Left lung (tissue), 4 donors: ENCODE measurements at regions not wholly inside any gene's neighbourhood (a gene's known extent, or its start where the extent isn't known, plus 50 kb on each side); places are given as distances from the start of the nearest gene placed in this dataset.

ENCODE experiments used
- ATAC-seq: fragments of 200-7000 bp; cut with Tn5 transposase; one replicate; pipeline ENCODE4 v1.9.1; 2020; ENCODE audit warnings: moderate library complexity
- DNase-seq, 4 donors: peaks; one replicate each; pipeline ENCODE4 v3.0.0-alpha.2; 2013 to 2020
- H3K27ac ChIP-seq, 2 donors: fragments of 200-600 bp; sonication (generic) in 1 of 2; one replicate each; pipeline versions ENCODE4 v1.5.0 to v1.8.0; 2020 to 2021
- H3K27me3 ChIP-seq, 2 donors: fragments of 200-600 bp; sonication (generic) in 1 of 2; one replicate each; pipeline versions ENCODE4 v1.5.0 to v1.8.0; 2020 to 2021
- H3K36me3 ChIP-seq, 2 donors: fragments of 200-600 bp; sonication (generic) in 1 of 2; one replicate each; pipeline versions ENCODE4 v1.5.0 to v1.8.0; 2020 to 2021
- H3K4me1 ChIP-seq, 2 donors: fragments of 200-600 bp; one replicate each; pipeline ENCODE4 v1.8.0; 2021
- H3K4me3 ChIP-seq, 2 donors: fragments of 200-600 bp; sonication (generic) in 1 of 2; one replicate each; pipeline versions ENCODE4 v1.5.0 to v1.8.0; 2020 to 2021; ENCODE audit warnings: mild to moderate bottlenecking in 1 of 2
- H3K9me3 ChIP-seq, 2 donors: fragments of 200-600 bp; sonication (generic) in 1 of 2; one replicate each; pipeline versions ENCODE4 v1.5.0 to v1.8.0; 2020 to 2021
- intact Hi-C, 2 donors: fragments of 100-400 bp; cut with DNase I; formaldehyde crosslinking; loops; one replicate each; pipeline versions ENCODE4 v1.11.2 to v1.14.2; 2022
- TF ChIP-seq, protein P1 (sequence below), 2 donors: fragments of 200-600 bp; sonication (generic) in 1 of 2; IDR thresholded peaks; one replicate each; pipeline versions ENCODE4 v1.5.0 to v1.8.0; 2021; ENCODE audit warnings: antibody characterized with exemption in 2 of 2
- donor health status: DM: no; HTN: yes; CAD: no.
- donor health status: DM: no; HTN: no; CAD: no.

DNA sequence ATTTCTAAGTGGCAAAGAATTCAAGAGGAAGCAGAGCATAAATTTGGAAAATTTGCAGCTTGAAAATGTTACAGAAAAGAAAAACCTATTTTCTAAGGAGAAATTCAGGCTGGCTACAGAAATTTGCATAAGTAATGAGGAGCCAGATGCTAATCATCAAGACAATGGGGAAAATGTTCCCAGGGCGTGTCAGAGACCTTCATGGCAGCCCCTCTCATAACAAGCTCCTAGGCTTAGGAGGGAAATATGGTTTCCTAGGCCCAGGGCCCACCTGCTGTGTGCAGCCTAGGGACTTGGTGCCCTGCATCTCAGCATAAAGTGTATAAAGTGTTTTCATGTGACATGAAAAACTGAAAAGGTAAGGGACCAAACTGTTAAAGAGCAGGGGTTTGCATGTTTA is 1796.3 kb upstream of the FLRT2 start:
- no peak for DNase-seq
- intact Hi-C loops = no loop called here
- TF ChIP-seq, protein P1, sequence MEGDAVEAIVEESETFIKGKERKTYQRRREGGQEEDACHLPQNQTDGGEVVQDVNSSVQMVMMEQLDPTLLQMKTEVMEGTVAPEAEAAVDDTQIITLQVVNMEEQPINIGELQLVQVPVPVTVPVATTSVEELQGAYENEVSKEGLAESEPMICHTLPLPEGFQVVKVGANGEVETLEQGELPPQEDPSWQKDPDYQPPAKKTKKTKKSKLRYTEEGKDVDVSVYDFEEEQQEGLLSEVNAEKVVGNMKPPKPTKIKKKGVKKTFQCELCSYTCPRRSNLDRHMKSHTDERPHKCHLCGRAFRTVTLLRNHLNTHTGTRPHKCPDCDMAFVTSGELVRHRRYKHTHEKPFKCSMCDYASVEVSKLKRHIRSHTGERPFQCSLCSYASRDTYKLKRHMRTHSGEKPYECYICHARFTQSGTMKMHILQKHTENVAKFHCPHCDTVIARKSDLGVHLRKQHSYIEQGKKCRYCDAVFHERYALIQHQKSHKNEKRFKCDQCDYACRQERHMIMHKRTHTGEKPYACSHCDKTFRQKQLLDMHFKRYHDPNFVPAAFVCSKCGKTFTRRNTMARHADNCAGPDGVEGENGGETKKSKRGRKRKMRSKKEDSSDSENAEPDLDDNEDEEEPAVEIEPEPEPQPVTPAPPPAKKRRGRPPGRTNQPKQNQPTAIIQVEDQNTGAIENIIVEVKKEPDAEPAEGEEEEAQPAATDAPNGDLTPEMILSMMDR (IDR thresholded peaks at IDR 0.05) = no peak
- Histone ChIP-seq H3K4me1 (no peaks in the 10 kb centered on the region), H3K4me3 (no peak overlapping the region), H3K36me3 (no peaks in the 10 kb centered on the region), H3K9me3 (peaks cover 0 to 10% of the 10 kb centered on the region in 2 donors), H3K27ac (no peak overlapping the region), H3K27me3 (no peaks in the 10 kb centered on the region)
- no peak for ATAC-seq

- no peaks in the 10 kb centered on the region for H3K4me1 ChIP-seq
- intact Hi-C loops = no loop called here
- TF ChIP-seq, protein P1 (IDR thresholded peaks at IDR 0.05) = no peak
- ATAC-seq (no peak), DNase-seq (no peak)
- H3K27me3 ChIP-seq = no peaks in the 10 kb centered on the region
- peaks cover 0 to 6% of the 10 kb centered on the region in 2 donors for H3K9me3 ChIP-seq
- no peaks in the 10 kb centered on the region for H3K36me3 ChIP-seq
- no peak overlapping the region for H3K27ac ChIP-seq
- H3K4me3 ChIP-seq = no peak overlapping the region
Measured at GRCh38 chr14:83734431-83734830, 1795.5 kb upstream of the FLRT2 start.

DNA sequence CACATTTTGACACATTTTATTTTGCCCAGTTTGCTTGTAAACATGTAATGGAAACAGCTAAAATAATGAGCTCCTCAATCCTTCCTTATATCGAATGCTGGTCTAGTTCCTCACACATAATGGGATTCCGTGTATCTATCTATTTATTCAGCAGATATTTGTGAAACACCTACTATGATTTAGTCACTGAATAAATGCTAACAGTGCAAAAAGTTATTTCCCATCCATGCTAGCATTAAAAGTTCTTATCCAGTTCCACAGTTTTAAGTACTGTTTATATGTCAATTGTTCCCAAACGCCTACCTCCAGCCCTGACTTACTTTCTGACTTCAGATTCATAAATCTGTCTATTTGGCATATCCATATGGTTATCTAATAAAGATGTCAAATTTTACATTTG is 1788.7 kb upstream of the FLRT2 start:
- Histone ChIP-seq H3K36me3 (no peaks in the 10 kb centered on the region), H3K27me3 (no peaks in the 10 kb centered on the region), H3K4me3 (no peak overlapping the region), H3K27ac (no peak overlapping the region), H3K9me3 (no peaks in the 10 kb centered on the region), H3K4me1 (no peaks in the 10 kb centered on the region)
- TF ChIP-seq, protein P1 (IDR thresholded peaks at IDR 0.05) = no peak
- intact Hi-C loops = no loop called here
- ATAC-seq (no peak), DNase-seq (no peak)

GRCh38 chr14:83744224-83744623 is 1785.7 kb upstream of the FLRT2 start:
- no peak overlapping the region for H3K27ac ChIP-seq
- DNase-seq = no peak
- no peaks in the 10 kb centered on the region for H3K36me3 ChIP-seq
- intact Hi-C loops = no loop called here
- no peaks in the 10 kb centered on the region for H3K4me1 ChIP-seq
- no peak overlapping the region for H3K4me3 ChIP-seq
- no peaks in the 10 kb centered on the region for H3K27me3 ChIP-seq
- TF ChIP-seq, protein P1 (IDR thresholded peaks at IDR 0.05) = no peak
- H3K9me3 ChIP-seq = no peaks in the 10 kb centered on the region
- ATAC-seq = no peak

DNA sequence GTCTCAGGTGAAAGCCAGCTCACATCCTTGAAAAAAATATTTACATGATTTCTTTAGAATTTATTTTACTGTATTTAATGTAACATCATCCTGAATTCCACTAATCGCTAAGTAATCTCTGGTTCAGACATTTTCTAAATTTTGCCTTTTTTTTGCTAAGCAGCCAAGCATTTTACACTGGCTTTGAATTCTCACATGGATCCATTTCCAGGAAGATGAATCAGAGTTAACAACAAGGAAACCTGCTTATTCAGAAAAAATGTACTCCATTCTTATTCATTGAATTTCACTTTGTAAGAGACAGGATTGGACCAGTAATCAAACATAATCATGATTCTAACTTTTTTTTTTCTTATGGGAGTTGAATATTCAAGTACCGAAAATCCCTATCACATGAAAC is 1785.1 kb upstream of the FLRT2 start:
- Histone ChIP-seq H3K36me3 (no peaks in the 10 kb centered on the region), H3K27me3 (no peaks in the 10 kb centered on the region), H3K4me3 (no peak overlapping the region), H3K27ac (no peak overlapping the region), H3K4me1 (no peaks in the 10 kb centered on the region), H3K9me3 (no peaks in the 10 kb centered on the region)
- TF ChIP-seq, protein P1 (IDR thresholded peaks at IDR 0.05) = no peak
- ATAC-seq = no peak
- intact Hi-C loops = no loop called here
- no peak for DNase-seq
